ENCODE measurements at regions not wholly inside any gene's neighbourhood (a gene's known extent, or its start where the extent isn't known, plus 50 kb on each side); places are given as distances from the start of the nearest gene placed in this dataset.

DNA sequence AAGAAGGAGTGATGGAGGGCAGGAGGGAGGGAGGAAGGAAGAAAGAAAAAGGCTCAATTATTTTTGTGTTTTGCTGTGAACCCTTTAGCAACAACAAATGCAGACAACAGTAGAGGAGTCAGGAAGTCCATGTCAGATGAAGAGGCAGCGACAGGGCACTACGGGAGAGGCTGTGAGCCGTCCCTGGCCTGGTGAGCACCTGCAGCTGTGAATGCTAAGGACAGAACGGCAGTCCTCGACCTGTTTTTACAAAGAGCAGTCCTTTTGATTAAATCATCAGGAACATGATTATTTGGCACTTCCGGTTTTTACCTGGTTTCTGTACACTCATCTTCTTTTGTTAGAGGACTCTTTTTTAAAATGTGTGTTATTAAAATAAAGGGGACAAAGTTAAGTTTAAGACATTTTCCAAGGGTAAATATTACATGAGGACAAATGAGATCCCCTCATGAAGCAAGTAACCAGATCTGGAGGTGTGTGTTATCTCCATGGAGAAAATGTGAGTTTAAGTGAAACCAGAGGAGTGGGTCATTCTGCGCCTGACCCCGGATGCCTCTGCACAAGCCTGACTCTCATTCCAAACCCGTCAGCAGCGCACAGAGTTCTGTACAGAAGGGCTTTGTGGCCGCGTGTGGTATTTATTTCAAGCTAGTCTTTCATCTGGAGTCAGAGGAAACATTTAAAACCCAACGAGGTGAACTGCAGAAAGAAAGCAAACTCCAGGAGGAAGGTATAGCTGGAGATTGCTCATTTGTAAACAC is 492.5 kb downstream of the SOX11 start:
- 94% methylated on average over 13 of the region's 13 CpGs; no CpG with 5 or more reads in 1 of the 2 experiments for WGBS, 2 experiments (ENCODE audit: extremely low coverage in 1 of 2, insufficient coverage in 1 of 2, insufficient read length in 1 of 2, insufficient replicate concordance in 2 of 2, low coverage in 1 of 2, low lambda C conversion rate in 2 of 2, missing lambda C conversion rate in 1 of 2)
- H3K23me2 ChIP-seq (ENCODE audit: low read depth, low read length) = no peaks in the 10 kb centered on the region; the same call in 1 of the 2 replicates
- H3K9ac ChIP-seq (replicated peaks in 1 of 4; ENCODE audit: extremely low read depth in 1 of 4, low read depth in 3 of 4, low read length in 3 of 4) = no peak overlapping the region
- H2BK15ac ChIP-seq (ENCODE audit: low read length) = no peak overlapping the region
- no peaks in the 10 kb centered on the region for H3K36me3 ChIP-seq (ENCODE audit: control insufficient read depth in 2 of 4, insufficient read depth in 4 of 4, low read length in 3 of 4)
- no peak for DNase-seq (ENCODE audit: low read depth in 1 of 2, low spot score in 2 of 2)
- no peak overlapping the region for H3K4me2 ChIP-seq (ENCODE audit: insufficient read depth in 1 of 2, low read depth in 2 of 2, low read length in 2 of 2)
- H2AFZ ChIP-seq (ENCODE audit: low read length) = peak overlapping the region; percentile 51; the same call in 1 of the 2 replicates
- CTCF ChIA-PET (ENCODE audit: partially characterized antibody) = no interaction called here
- no peak overlapping the region for H2BK5ac ChIP-seq (ENCODE audit: low read depth, low read length)
- H3K27ac ChIP-seq (ENCODE audit: low read depth, low read length) = no peak overlapping the region
- no peak overlapping the region for H4K8ac ChIP-seq (ENCODE audit: extremely low read depth, insufficient read depth, low read length)
- H3K23ac ChIP-seq (ENCODE audit: insufficient read length) = no peak overlapping the region
- H3K27me3 ChIP-seq (replicated peaks in 1 of 4; ENCODE audit: control insufficient read depth in 3 of 4, extremely low read depth in 1 of 4, insufficient read depth in 3 of 4, low read length in 3 of 4) = no peaks in the 10 kb centered on the region
- H3K79me2 ChIP-seq (ENCODE audit: control insufficient read depth in 1 of 2, insufficient read depth in 2 of 2, low read length in 2 of 2) = no peaks in the 10 kb centered on the region
- POLR2A ChIA-PET (ENCODE audit: partially characterized antibody) = no interaction called here
- no peak overlapping the region for H3K4me3 ChIP-seq (ENCODE audit: extremely low read depth in 1 of 4, insufficient read depth in 2 of 4, low read depth in 3 of 4, low read length in 4 of 4)
- H4K91ac ChIP-seq (replicated peaks; ENCODE audit: insufficient read length, low read length) = no peak overlapping the region
- H2AK5ac ChIP-seq (ENCODE audit: low read depth, low read length) = no peak overlapping the region
- H3K9me3 ChIP-seq (ENCODE audit: insufficient read depth in 2 of 2, low read depth in 1 of 2, low read length in 1 of 2) = no peaks in the 10 kb centered on the region
- H2BK120ac ChIP-seq (replicated peaks; ENCODE audit: low read depth, low read length) = no peak overlapping the region
- H2BK12ac ChIP-seq (ENCODE audit: low read depth, low read length) = no peak overlapping the region
- H3K56ac ChIP-seq (replicated peaks; ENCODE audit: insufficient read length, low read depth, low read length) = no peak overlapping the region
- no peak overlapping the region for H3K18ac ChIP-seq (ENCODE audit: extremely low read depth, low read length)
- H4K20me1 ChIP-seq (replicated peaks in 1 of 2; ENCODE audit: control insufficient read depth in 1 of 2, insufficient read depth in 2 of 2, low read length in 2 of 2) = no peaks in the 10 kb centered on the region
- no peak overlapping the region for H4K5ac ChIP-seq (ENCODE audit: insufficient read length, low read depth, low read length)
- H3K4ac ChIP-seq (replicated peaks; ENCODE audit: insufficient read length, low read depth, low read length) = no peak overlapping the region
- no peak for FAIRE-seq
- peaks cover 0 to 5% (median 0%) of the 10 kb centered on the region in 4 experiments; a peak in 1 of 7 replicates for H3K4me1 ChIP-seq (replicated peaks in 1 of 4; ENCODE audit: control insufficient read depth in 3 of 4, insufficient read depth in 4 of 4, low read length in 3 of 4)
- 0 out of 2 replicates have a peak overlapping the region, but pooled peaks have one; percentile 48 for H2BK20ac ChIP-seq (ENCODE audit: low read length)
- H3K79me1 ChIP-seq (ENCODE audit: low read depth, low read length) = no peaks in the 10 kb centered on the region
- H3K14ac ChIP-seq (ENCODE audit: insufficient read length) = no peak overlapping the region
- TF ChIP-seq CEBPB (IDR thresholded peaks at IDR 0.05; ENCODE audit: low read depth, low read length) (no peak), BACH1 (IDR thresholded peaks at IDR 0.05; ENCODE audit: low read length) (no peak), RBBP5 (IDR thresholded peaks at IDR 0.05; ENCODE audit: borderline replicate concordance, low read depth, low read length) (no peak)

All from H1 (cell line).